ENCODE measurements at regions not wholly inside any gene's neighbourhood (a gene's known extent, or its start where the extent isn't known, plus 50 kb on each side); places are given as distances from the start of the nearest gene placed in this dataset.

DNA sequence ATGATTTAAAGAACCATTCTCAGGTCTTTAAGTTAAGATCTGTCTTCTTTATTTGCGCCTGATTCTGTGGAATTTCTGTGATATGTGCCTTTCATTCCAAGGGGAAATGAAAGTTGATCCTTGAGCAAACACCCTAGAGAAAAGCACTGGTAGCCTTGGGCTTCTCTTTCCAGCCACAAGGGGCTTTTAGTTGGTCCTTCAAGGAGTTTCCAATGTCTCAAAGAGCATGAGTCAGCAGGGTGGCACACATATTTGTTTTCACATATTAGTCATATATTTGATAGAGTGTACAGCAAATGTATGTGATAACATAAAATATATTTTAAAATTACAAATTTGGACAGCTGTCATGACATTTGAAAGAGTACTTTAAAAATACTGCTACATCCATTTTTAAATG lies 339.5 kb downstream of the TXNL1 start:
- Histone ChIP-seq H3K27me3 (replicated peaks; ENCODE audit: insufficient read depth, low read length) (no peaks in the 10 kb centered on the region), H3K4me2 (ENCODE audit: low read depth, low read length) (no peak overlapping the region), H3F3A (ENCODE audit: insufficient read depth, low read length) (no peaks in the 10 kb centered on the region), H3K9me2 (replicated peaks; ENCODE audit: insufficient read depth, low read length) (no peaks in the 10 kb centered on the region), H3K36me3 (replicated peaks; ENCODE audit: insufficient read depth, low read length) (no peaks in the 10 kb centered on the region), H3K4me1 (ENCODE audit: low read length) (peaks cover 26% of the 10 kb centered on the region), H3K79me2 (ENCODE audit: low read length) (no peaks in the 10 kb centered on the region), H2AFZ (ENCODE audit: low read length) (no peak overlapping the region), H4K20me1 (ENCODE audit: insufficient read depth, low read length) (no peaks in the 10 kb centered on the region), H3K9ac (ENCODE audit: low read length) (no peak overlapping the region), H3K9me3 (replicated peaks; ENCODE audit: insufficient read depth, low read length) (no peaks in the 10 kb centered on the region), H3K27ac (ENCODE audit: low read length) (no peak overlapping the region), H3K4me3 (ENCODE audit: low read length) (no peak overlapping the region)
- TF ChIP-seq, protein P1, sequence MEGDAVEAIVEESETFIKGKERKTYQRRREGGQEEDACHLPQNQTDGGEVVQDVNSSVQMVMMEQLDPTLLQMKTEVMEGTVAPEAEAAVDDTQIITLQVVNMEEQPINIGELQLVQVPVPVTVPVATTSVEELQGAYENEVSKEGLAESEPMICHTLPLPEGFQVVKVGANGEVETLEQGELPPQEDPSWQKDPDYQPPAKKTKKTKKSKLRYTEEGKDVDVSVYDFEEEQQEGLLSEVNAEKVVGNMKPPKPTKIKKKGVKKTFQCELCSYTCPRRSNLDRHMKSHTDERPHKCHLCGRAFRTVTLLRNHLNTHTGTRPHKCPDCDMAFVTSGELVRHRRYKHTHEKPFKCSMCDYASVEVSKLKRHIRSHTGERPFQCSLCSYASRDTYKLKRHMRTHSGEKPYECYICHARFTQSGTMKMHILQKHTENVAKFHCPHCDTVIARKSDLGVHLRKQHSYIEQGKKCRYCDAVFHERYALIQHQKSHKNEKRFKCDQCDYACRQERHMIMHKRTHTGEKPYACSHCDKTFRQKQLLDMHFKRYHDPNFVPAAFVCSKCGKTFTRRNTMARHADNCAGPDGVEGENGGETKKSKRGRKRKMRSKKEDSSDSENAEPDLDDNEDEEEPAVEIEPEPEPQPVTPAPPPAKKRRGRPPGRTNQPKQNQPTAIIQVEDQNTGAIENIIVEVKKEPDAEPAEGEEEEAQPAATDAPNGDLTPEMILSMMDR (IDR thresholded peaks at IDR 0.05; ENCODE audit: low read length) = peak; percentile 17; the same call in 1 of the 2 replicates
- no peak for TF ChIP-seq EZH2phosphoT487 (IDR thresholded peaks at IDR 0.05; ENCODE audit: low read length)
- no peak for DNase-seq

DNA sequence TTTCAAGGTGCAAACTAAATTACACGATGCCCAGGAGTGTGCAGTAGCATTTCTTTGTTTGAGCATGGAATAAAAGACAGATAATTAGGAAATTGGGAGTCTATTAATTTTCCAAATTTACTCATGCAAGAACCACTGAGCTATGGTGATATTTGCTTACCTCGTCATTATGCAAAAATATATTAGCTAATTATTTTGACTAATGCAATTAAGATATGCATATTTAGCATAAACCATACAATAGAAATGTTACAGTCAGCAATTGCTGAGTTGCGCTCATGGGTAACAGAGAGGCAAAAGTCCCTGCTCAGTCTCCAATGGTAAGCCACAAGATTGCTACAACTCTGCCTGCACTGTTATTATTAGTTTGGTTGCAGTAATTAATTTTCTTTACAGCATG lies 342.0 kb downstream of the TXNL1 start:
- H3F3A ChIP-seq (ENCODE audit: insufficient read depth, low read length) = no peaks in the 10 kb centered on the region
- H3K36me3 ChIP-seq (replicated peaks; ENCODE audit: insufficient read depth, low read length) = no peaks in the 10 kb centered on the region
- H3K4me3 ChIP-seq (ENCODE audit: low read length) = no peak overlapping the region
- no peaks in the 10 kb centered on the region for H3K9me3 ChIP-seq (replicated peaks; ENCODE audit: insufficient read depth, low read length)
- TF ChIP-seq EZH2phosphoT487 (IDR thresholded peaks at IDR 0.05; ENCODE audit: low read length) (no peak), EZH2 (optimal IDR thresholded peaks at IDR 0.05; ENCODE audit: low read depth, low read length) (no peak)
- TF ChIP-seq, protein P1 (IDR thresholded peaks at IDR 0.05; ENCODE audit: low read length) = no peak
- DNase-seq = no peak
- no peak overlapping the region for H3K27ac ChIP-seq (ENCODE audit: low read length)
- no peak overlapping the region for H2AFZ ChIP-seq (ENCODE audit: low read length)
- H3K9ac ChIP-seq (ENCODE audit: low read length) = no peak overlapping the region
- no peaks in the 10 kb centered on the region for H4K20me1 ChIP-seq (ENCODE audit: insufficient read depth, low read length)
- no peak overlapping the region for H3K4me2 ChIP-seq (ENCODE audit: low read depth, low read length)
- H3K27me3 ChIP-seq (replicated peaks; ENCODE audit: insufficient read depth, low read length) = no peaks in the 10 kb centered on the region
- no peaks in the 10 kb centered on the region for H3K79me2 ChIP-seq (ENCODE audit: low read length)
- H3K9me2 ChIP-seq (replicated peaks; ENCODE audit: insufficient read depth, low read length) = no peaks in the 10 kb centered on the region
- peaks cover 26% of the 10 kb centered on the region for H3K4me1 ChIP-seq (ENCODE audit: low read length)

DNA sequence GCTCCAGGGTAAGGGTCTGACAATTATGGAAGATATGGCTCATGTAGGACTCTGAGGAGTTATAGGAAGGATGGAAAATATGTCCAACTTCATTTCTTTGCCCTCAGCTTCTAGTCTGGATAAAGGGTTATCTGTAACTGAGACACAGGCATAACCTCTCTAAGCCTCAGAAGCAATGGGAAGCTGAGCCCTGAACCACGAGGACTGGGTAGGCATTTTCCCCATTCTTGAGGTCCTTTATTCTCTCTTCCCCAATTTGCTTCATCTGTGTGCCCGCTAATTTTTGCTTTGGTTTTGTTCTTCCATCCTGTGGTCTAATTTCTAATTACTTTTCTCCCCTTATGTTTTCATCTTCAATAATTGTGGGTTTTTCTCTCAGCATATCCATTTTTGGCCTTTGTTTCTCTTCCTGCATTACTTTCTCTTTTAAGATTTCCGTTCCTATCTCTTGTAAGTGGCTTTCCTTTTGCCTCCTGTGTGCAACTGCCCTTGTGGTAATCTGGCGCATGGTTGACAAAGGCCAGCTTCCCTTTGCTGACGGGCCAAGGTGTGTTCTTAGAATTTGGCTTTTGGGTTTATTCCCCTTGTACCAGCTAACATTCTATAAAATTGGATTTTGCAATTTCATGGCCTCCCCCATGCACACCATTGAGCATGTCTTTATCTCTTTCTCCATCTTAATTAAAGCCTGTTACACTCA lies 343.8 kb downstream of the TXNL1 start:
- no peak for DNase-seq
- Histone ChIP-seq H3K9me3 (replicated peaks; ENCODE audit: insufficient read depth, low read length) (no peaks in the 10 kb centered on the region), H4K20me1 (ENCODE audit: insufficient read depth, low read length) (no peaks in the 10 kb centered on the region), H3K79me2 (ENCODE audit: low read length) (no peaks in the 10 kb centered on the region), H3K4me3 (ENCODE audit: low read length) (no peak overlapping the region), H3K4me1 (ENCODE audit: low read length) (peaks cover 18% of the 10 kb centered on the region), H3K36me3 (replicated peaks; ENCODE audit: insufficient read depth, low read length) (no peaks in the 10 kb centered on the region), H3K4me2 (ENCODE audit: low read depth, low read length) (peak overlapping the region; percentile 13; the same call in 1 of the 2 replicates), H3K9me2 (replicated peaks; ENCODE audit: insufficient read depth, low read length) (no peaks in the 10 kb centered on the region), H3F3A (ENCODE audit: insufficient read depth, low read length) (no peaks in the 10 kb centered on the region), H2AFZ (ENCODE audit: low read length) (no peak overlapping the region), H3K27me3 (replicated peaks; ENCODE audit: insufficient read depth, low read length) (no peaks in the 10 kb centered on the region), H3K9ac (ENCODE audit: low read length) (no peak overlapping the region), H3K27ac (ENCODE audit: low read length) (no peak overlapping the region)
- no peak for TF ChIP-seq EZH2 (optimal IDR thresholded peaks at IDR 0.05; ENCODE audit: low read depth, low read length)
- TF ChIP-seq, protein P1 (IDR thresholded peaks at IDR 0.05; ENCODE audit: low read length) = no peak
- no peak for TF ChIP-seq EZH2phosphoT487 (IDR thresholded peaks at IDR 0.05; ENCODE audit: low read length)

All from MM.1S (cell line).